GM19035 (cell line): ENCODE measurements at regions not wholly inside any gene's neighbourhood (a gene's known extent, or its start where the extent isn't known, plus 50 kb on each side); places are given as distances from the start of the nearest gene placed in this dataset.

Experiments used
- ATAC-seq: cut with Tn5 transposase; IDR thresholded peaks from one replicate; pipeline ENCODE4 v1.9.1; 2021; ENCODE audit not compliant: unreplicated experiment

- ATAC-seq = no peak
Observed at GRCh38 chr13:104106705-104107393, 1040.6 kb upstream of the SLC10A2 start.

GRCh38 chr13:104105418-104106355 is 1039.5 kb upstream of the SLC10A2 start:
- ATAC-seq = no peak

GRCh38 chr13:104099750-104100149 is 1033.5 kb upstream of the SLC10A2 start:
- no peak for ATAC-seq

- ATAC-seq = no peak
Observed at GRCh38 chr13:104098421-104098820, 1032.2 kb upstream of the SLC10A2 start.

GRCh38 chr13:104086759-104087158 is 1020.5 kb upstream of the SLC10A2 start:
- no peak for ATAC-seq

GRCh38 chr13:104086210-104086609 is 1020.0 kb upstream of the SLC10A2 start:
- no peak for ATAC-seq

GRCh38 chr13:104085611-104086010 is 1019.4 kb upstream of the SLC10A2 start:
- no peak for ATAC-seq

GRCh38 chr13:104074326-104074725 is 1008.1 kb upstream of the SLC10A2 start:
- ATAC-seq = no peak

GRCh38 chr13:104071806-104072205 is 1005.6 kb upstream of the SLC10A2 start:
- ATAC-seq = no peak

- ATAC-seq = no peak
Observed at GRCh38 chr13:104065328-104065727, 999.1 kb upstream of the SLC10A2 start.

GRCh38 chr13:104057861-104058260 is 991.6 kb upstream of the SLC10A2 start:
- ATAC-seq = no peak

- no peak for ATAC-seq
Observed at GRCh38 chr13:104045907-104046306, 979.7 kb upstream of the SLC10A2 start.

- no peak for ATAC-seq
Observed at GRCh38 chr13:104043184-104043583, 977.0 kb upstream of the SLC10A2 start.

- ATAC-seq = no peak
Observed at GRCh38 chr13:104034891-104035290, 968.7 kb upstream of the SLC10A2 start.

- ATAC-seq = no peak
Observed at GRCh38 chr13:104025303-104025702, 959.1 kb upstream of the SLC10A2 start.

- ATAC-seq = no peak
Observed at GRCh38 chr13:104024416-104025170, 958.4 kb upstream of the SLC10A2 start.

- ATAC-seq = no peak
Observed at GRCh38 chr13:104021806-104022397, 955.7 kb upstream of the SLC10A2 start.

GRCh38 chr13:104017317-104017716 is 951.1 kb upstream of the SLC10A2 start:
- no peak for ATAC-seq

- no peak for ATAC-seq
Observed at GRCh38 chr13:104015646-104016396, 949.6 kb upstream of the SLC10A2 start.
